ENCODE measurements at regions not wholly inside any gene's neighbourhood (a gene's known extent, or its start where the extent isn't known, plus 50 kb on each side); places are given as distances from the start of the nearest gene placed in this dataset.
"Not testable (repeated sequence)": the region's sequence is repeated elsewhere in the genome, so short reads cannot be mapped to it uniquely, and the experiment has no call there.

- Histone ChIP-seq H3K36me3 (ENCODE audit: insufficient read depth, low read length) (no peaks in the 10 kb centered on the region), H3K4me1 (ENCODE audit: control insufficient read depth, insufficient read depth, low read length, unreplicated experiment) (peaks cover 38% of the 10 kb centered on the region), H3K4me3 (ENCODE audit: low read depth, low read length) (no peak overlapping the region), H3K27me3 (ENCODE audit: insufficient read depth, low read length) (no peaks in the 10 kb centered on the region), H2AFZ (ENCODE audit: low read length, unreplicated experiment) (no peak overlapping the region), H3K27ac (ENCODE audit: low read depth, low read length) (no peak overlapping the region), H3K79me2 (ENCODE audit: control insufficient read depth, insufficient read depth, low read length, unreplicated experiment) (no peaks in the 10 kb centered on the region)
Measured at GRCh38 chr13:65594298-65594781, 1635.8 kb downstream of the PCDH9 start.

DNA sequence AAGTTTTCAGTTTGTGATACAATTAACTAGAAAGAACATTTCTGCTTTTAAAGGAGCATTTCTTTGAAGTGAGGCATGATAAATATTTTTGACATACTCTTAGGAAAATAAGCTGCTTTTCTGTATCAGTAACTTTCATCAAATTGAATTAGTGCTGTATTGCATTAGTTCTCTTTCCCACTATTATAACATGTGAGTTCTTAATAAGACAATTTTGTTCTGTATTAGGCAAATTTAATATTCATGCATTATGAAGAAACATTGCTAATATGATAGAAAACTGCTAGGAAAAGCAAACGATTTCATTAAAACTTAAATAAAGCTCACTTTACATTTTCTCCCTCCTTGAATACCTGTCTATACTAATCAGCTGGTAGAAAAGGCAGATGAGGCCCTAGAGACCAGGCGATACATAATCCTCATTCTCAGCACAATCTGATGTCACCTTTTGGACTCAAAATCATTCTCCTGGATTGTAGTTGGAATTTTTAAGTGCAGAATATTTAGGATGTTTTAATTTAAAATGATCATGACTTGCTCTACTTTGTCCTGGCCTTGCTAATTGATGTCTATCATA lies 1636.8 kb downstream of the PCDH9 start:
- H3K79me2 ChIP-seq (ENCODE audit: control insufficient read depth, insufficient read depth, low read length, unreplicated experiment): no peaks in the 10 kb centered on the region
- H3K36me3 ChIP-seq (ENCODE audit: insufficient read depth, low read length): no peaks in the 10 kb centered on the region
- H2AFZ ChIP-seq (ENCODE audit: low read length, unreplicated experiment): no peak overlapping the region
- no peak overlapping the region for H3K4me3 ChIP-seq (ENCODE audit: low read depth, low read length)
- peaks cover 34% of the 10 kb centered on the region for H3K4me1 ChIP-seq (ENCODE audit: control insufficient read depth, insufficient read depth, low read length, unreplicated experiment)
- H3K27me3 ChIP-seq (ENCODE audit: insufficient read depth, low read length): no peaks in the 10 kb centered on the region
- H3K27ac ChIP-seq (ENCODE audit: low read depth, low read length): no peak overlapping the region

- H3K4me3 ChIP-seq (ENCODE audit: low read depth, low read length): no peak overlapping the region
- no peaks in the 10 kb centered on the region for H3K79me2 ChIP-seq (ENCODE audit: control insufficient read depth, insufficient read depth, low read length, unreplicated experiment)
- no peaks in the 10 kb centered on the region for H3K36me3 ChIP-seq (ENCODE audit: insufficient read depth, low read length)
- H2AFZ ChIP-seq (ENCODE audit: low read length, unreplicated experiment): no peak overlapping the region
- H3K4me1 ChIP-seq (ENCODE audit: control insufficient read depth, insufficient read depth, low read length, unreplicated experiment): peaks cover 28% of the 10 kb centered on the region
- no peak overlapping the region for H3K27ac ChIP-seq (ENCODE audit: low read depth, low read length)
- no peaks in the 10 kb centered on the region for H3K27me3 ChIP-seq (ENCODE audit: insufficient read depth, low read length)
Measured at GRCh38 chr13:65592731-65593130, 1637.4 kb downstream of the PCDH9 start.

GRCh38 chr13:65585346-65585745 lies 1644.8 kb downstream of the PCDH9 start:
- Histone ChIP-seq H3K36me3 (ENCODE audit: insufficient read depth, low read length) (no peaks in the 10 kb centered on the region), H3K4me1 (ENCODE audit: control insufficient read depth, insufficient read depth, low read length, unreplicated experiment) (no peaks in the 10 kb centered on the region), H3K27me3 (ENCODE audit: insufficient read depth, low read length) (no peaks in the 10 kb centered on the region), H3K27ac (ENCODE audit: low read depth, low read length) (no peak overlapping the region), H3K4me3 (ENCODE audit: low read depth, low read length) (no peak overlapping the region), H3K79me2 (ENCODE audit: control insufficient read depth, insufficient read depth, low read length, unreplicated experiment) (no peaks in the 10 kb centered on the region), H2AFZ (ENCODE audit: low read length, unreplicated experiment) (no peak overlapping the region)

- no peaks in the 10 kb centered on the region for H3K4me1 ChIP-seq (ENCODE audit: control insufficient read depth, insufficient read depth, low read length, unreplicated experiment)
- H3K27me3 ChIP-seq (ENCODE audit: insufficient read depth, low read length): no peaks in the 10 kb centered on the region
- no peak overlapping the region for H2AFZ ChIP-seq (ENCODE audit: low read length, unreplicated experiment)
- H3K36me3 ChIP-seq (ENCODE audit: insufficient read depth, low read length): no peaks in the 10 kb centered on the region
- H3K27ac ChIP-seq (ENCODE audit: low read depth, low read length): no peak overlapping the region
- H3K4me3 ChIP-seq (ENCODE audit: low read depth, low read length): no peak overlapping the region
- H3K79me2 ChIP-seq (ENCODE audit: control insufficient read depth, insufficient read depth, low read length, unreplicated experiment): no peaks in the 10 kb centered on the region
Measured at GRCh38 chr13:65584126-65584525, 1646.0 kb downstream of the PCDH9 start.

DNA sequence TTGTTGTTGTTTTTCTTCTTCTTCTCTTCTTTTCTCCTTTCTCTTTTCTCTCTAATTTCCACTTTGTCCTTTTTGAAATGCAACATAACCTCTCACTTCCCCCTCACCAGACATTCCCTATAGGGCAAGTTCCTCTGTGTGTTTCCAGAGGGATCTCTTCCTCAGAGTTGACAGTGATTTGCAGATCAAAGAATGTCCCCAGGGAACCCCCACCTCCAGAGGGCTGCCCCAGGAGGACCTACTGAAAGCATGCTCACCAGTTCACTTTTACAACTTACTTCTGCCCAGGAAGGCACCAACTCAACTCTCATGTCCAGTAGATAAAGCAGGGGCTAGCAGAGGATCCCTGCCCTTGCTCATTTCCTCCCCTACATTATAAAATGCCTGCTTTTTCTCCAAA lies 1648.0 kb downstream of the PCDH9 start:
- Histone ChIP-seq H2AFZ (ENCODE audit: low read length, unreplicated experiment) (no peak overlapping the region), H3K4me3 (ENCODE audit: low read depth, low read length) (no peak overlapping the region), H3K4me1 (ENCODE audit: control insufficient read depth, insufficient read depth, low read length, unreplicated experiment) (no peaks in the 10 kb centered on the region), H3K36me3 (ENCODE audit: insufficient read depth, low read length) (no peaks in the 10 kb centered on the region), H3K27ac (ENCODE audit: low read depth, low read length) (no peak overlapping the region), H3K27me3 (ENCODE audit: insufficient read depth, low read length) (no peaks in the 10 kb centered on the region), H3K79me2 (ENCODE audit: control insufficient read depth, insufficient read depth, low read length, unreplicated experiment) (no peaks in the 10 kb centered on the region)

DNA sequence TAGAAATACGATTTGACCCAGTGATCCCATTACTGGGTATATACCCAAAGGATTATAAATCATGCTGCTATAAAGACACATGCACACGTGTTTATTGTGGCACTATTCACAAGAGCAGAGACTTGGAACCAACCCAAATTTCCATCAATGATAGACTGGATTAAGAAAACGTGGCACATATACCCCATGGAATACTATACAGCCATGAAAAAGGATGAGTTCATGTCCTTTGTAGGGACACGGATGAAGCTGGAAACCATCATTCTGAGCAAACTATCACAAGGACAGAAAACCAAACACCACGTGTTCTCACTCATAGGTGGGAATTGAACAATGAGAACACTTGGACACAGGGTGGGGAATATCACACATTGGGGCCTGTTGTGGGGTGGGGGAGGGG lies 1665.6 kb downstream of the PCDH9 start:
- H3K36me3 ChIP-seq (ENCODE audit: insufficient read depth, low read length); H3K4me1 ChIP-seq (ENCODE audit: control insufficient read depth, insufficient read depth, low read length, unreplicated experiment); H2AFZ ChIP-seq (ENCODE audit: low read length, unreplicated experiment); H3K79me2 ChIP-seq (ENCODE audit: control insufficient read depth, insufficient read depth, low read length, unreplicated experiment); H3K4me3 ChIP-seq (ENCODE audit: low read depth, low read length); H3K27ac ChIP-seq (ENCODE audit: low read depth, low read length); H3K27me3 ChIP-seq (ENCODE audit: insufficient read depth, low read length): not testable (repeated sequence)

DNA sequence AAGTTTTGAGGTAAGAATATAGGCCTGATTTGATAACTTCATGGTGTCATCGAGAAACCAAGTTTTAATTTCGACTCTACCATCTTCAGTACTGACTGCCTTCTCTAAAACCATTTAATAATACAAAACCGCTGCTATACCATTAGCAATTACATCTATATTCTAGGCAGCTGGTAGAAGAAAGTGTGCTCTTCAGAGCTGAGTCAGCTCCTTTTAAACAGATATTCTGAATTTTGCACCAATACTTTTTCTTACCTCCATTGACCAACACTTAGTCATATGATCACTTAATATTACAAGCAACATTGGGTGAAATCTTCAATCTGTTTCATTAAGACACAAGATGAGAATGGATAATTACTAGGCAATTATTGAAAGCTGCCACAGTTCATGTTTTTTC lies 1667.8 kb downstream of the PCDH9 start:
- Histone ChIP-seq H3K27ac (ENCODE audit: low read depth, low read length) (no peak overlapping the region), H3K4me3 (ENCODE audit: low read depth, low read length) (no peak overlapping the region), H3K4me1 (ENCODE audit: control insufficient read depth, insufficient read depth, low read length, unreplicated experiment) (no peaks in the 10 kb centered on the region), H3K27me3 (ENCODE audit: insufficient read depth, low read length) (no peaks in the 10 kb centered on the region), H3K36me3 (ENCODE audit: insufficient read depth, low read length) (no peaks in the 10 kb centered on the region), H3K79me2 (ENCODE audit: control insufficient read depth, insufficient read depth, low read length, unreplicated experiment) (no peaks in the 10 kb centered on the region), H2AFZ (ENCODE audit: low read length, unreplicated experiment) (no peak overlapping the region)

DNA sequence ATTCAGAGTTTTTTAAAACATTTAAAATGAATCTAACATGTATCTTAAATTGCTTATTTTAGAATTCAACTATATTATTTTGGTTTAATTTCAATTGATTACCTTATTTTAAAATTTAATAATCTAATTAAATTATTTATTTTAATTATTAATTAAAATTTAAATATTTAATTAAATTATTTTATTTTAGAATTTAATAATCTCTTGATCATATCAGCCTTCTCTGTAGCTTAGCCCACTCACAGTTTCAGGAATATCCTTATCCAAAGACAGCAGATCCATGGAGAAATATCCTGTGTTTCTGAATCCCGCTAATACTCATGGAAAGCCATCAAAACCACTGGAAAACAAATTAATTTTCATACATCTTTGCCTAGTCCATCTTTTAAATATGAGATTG lies 1669.2 kb downstream of the PCDH9 start:
- H3K4me1 ChIP-seq (ENCODE audit: control insufficient read depth, insufficient read depth, low read length, unreplicated experiment): no peaks in the 10 kb centered on the region
- H3K27me3 ChIP-seq (ENCODE audit: insufficient read depth, low read length): no peaks in the 10 kb centered on the region
- H3K36me3 ChIP-seq (ENCODE audit: insufficient read depth, low read length): no peaks in the 10 kb centered on the region
- no peak overlapping the region for H3K27ac ChIP-seq (ENCODE audit: low read depth, low read length)
- no peak overlapping the region for H2AFZ ChIP-seq (ENCODE audit: low read length, unreplicated experiment)
- H3K79me2 ChIP-seq (ENCODE audit: control insufficient read depth, insufficient read depth, low read length, unreplicated experiment): no peaks in the 10 kb centered on the region
- no peak overlapping the region for H3K4me3 ChIP-seq (ENCODE audit: low read depth, low read length)

DNA sequence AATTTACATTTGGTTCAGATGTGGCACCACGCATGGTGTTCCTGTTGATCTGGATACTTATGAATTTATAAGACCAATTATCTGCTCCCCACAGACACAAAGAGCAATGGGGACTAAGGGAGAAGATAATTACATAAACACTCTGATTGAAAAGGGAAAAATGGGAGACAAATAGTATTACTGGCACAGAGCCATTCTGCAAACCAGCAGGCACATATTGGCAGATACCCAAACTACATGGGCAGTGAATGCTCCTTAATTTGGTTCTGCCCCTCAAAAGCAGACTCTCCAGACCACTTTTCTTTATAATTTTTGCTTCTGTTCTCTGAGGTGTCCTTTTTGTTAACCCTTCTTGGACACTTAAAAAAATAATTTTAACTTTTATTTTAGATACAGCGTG lies 1674.2 kb downstream of the PCDH9 start:
- Histone ChIP-seq H3K27ac (ENCODE audit: low read depth, low read length) (no peak overlapping the region), H3K27me3 (ENCODE audit: insufficient read depth, low read length) (no peaks in the 10 kb centered on the region), H3K4me1 (ENCODE audit: control insufficient read depth, insufficient read depth, low read length, unreplicated experiment) (no peaks in the 10 kb centered on the region), H3K36me3 (ENCODE audit: insufficient read depth, low read length) (no peaks in the 10 kb centered on the region), H3K79me2 (ENCODE audit: control insufficient read depth, insufficient read depth, low read length, unreplicated experiment) (no peaks in the 10 kb centered on the region), H2AFZ (ENCODE audit: low read length, unreplicated experiment) (no peak overlapping the region), H3K4me3 (ENCODE audit: low read depth, low read length) (no peak overlapping the region)

- H3K36me3 ChIP-seq (ENCODE audit: insufficient read depth, low read length): no peaks in the 10 kb centered on the region
- no peaks in the 10 kb centered on the region for H3K79me2 ChIP-seq (ENCODE audit: control insufficient read depth, insufficient read depth, low read length, unreplicated experiment)
- H3K4me3 ChIP-seq (ENCODE audit: low read depth, low read length): no peak overlapping the region
- no peak overlapping the region for H3K27ac ChIP-seq (ENCODE audit: low read depth, low read length)
- H3K4me1 ChIP-seq (ENCODE audit: control insufficient read depth, insufficient read depth, low read length, unreplicated experiment): no peaks in the 10 kb centered on the region
- no peaks in the 10 kb centered on the region for H3K27me3 ChIP-seq (ENCODE audit: insufficient read depth, low read length)
- H2AFZ ChIP-seq (ENCODE audit: low read length, unreplicated experiment): no peak overlapping the region
Measured at GRCh38 chr13:65553096-65553727, 1676.9 kb downstream of the PCDH9 start.

Measured in ACC112 (cell line).